Aorta (tissue), 5 donors: ENCODE measurements at regions not wholly inside any gene's neighbourhood (a gene's known extent, or its start where the extent isn't known, plus 50 kb on each side); places are given as distances from the start of the nearest gene placed in this dataset.

Experiments used
- ATAC-seq: fragments of 200-7000 bp; cut with Tn5 transposase; one replicate; pipeline ENCODE4 v1.9.1; 2022; ENCODE audit warnings: moderate library complexity; ENCODE audit not compliant: low FRiP score
- DNase-seq, 2 donors: peaks; one replicate each; pipeline ENCODE4 v3.0.0-alpha.2; 2020
- H3K27ac ChIP-seq, 2 donors: one replicate each; pipeline ENCODE4 v1.5.1; 2013; ENCODE audit warnings: low read length in 2 of 2, mild to moderate bottlenecking in 2 of 2, moderate library complexity in 2 of 2, control low read depth in 1 of 2, inconsistent platforms in 1 of 2, low read depth in 1 of 2
- H3K27me3 ChIP-seq, 2 donors: one replicate each; pipeline ENCODE4 v1.6.1; 2013; ENCODE audit warnings: control low read depth in 1 of 2, low read length in 1 of 2, mild to moderate bottlenecking in 1 of 2, moderate library complexity in 1 of 2; ENCODE audit not compliant: insufficient read depth in 2 of 2, control insufficient read depth in 1 of 2
- H3K36me3 ChIP-seq, 2 donors: one replicate each; pipeline ENCODE4 v1.6.1; 2013; ENCODE audit warnings: control low read depth in 1 of 2, low read length in 1 of 2, mild to moderate bottlenecking in 1 of 2; ENCODE audit not compliant: insufficient read depth in 2 of 2, control insufficient read depth in 1 of 2
- H3K4me1 ChIP-seq, 2 donors: one replicate each; pipeline ENCODE4 v1.6.1; 2013; ENCODE audit warnings: low read length in 2 of 2, control low read depth in 1 of 2, mild to moderate bottlenecking in 1 of 2, moderate library complexity in 1 of 2; ENCODE audit not compliant: insufficient read depth in 2 of 2, control insufficient read depth in 1 of 2
- H3K4me3 ChIP-seq, 2 donors: one replicate each; pipeline ENCODE4 v1.5.1; 2013; ENCODE audit warnings: low read length in 2 of 2, control low read depth in 1 of 2, mild to moderate bottlenecking in 1 of 2
- H3K9me3 ChIP-seq: one replicate; pipeline ENCODE4 v1.6.1; 2013; ENCODE audit warnings: mild to moderate bottlenecking, low read length; ENCODE audit not compliant: control insufficient read depth
- WGBS, 2 donors: extraction: QIAGEN DNeasy Blood & Tissue Kit; methylation state at CpG; one replicate each; pipeline ENCODE4 v1.1.7; 2013; 5-methylcytosine and 5-hydroxymethylcytosine counted together
- intact Hi-C, 2 donors: fragments of 100-400 bp; cut with DNase I; formaldehyde crosslinking; loops; one replicate each; pipeline versions ENCODE4 v1.14.2 to v1.15.0; 2022
- microRNA-seq, 2 donors: library from miRNA; unstranded; fragments of <30 nt; microRNA quantifications; one replicate each; pipeline ENCODE4 v1.2.0, GENCODE V29; 2020
- donor health status: healthy with polysubstance abuse.
- donor health status: Bipolar disorder and iron deficiency.
- donor health status: DM: no; HTN: no; CAD: no.
- donor health status: DM: no; HTN: no; CAD: no.
- donor health status: DM: yes; HTN: yes; CAD: no.

DNA sequence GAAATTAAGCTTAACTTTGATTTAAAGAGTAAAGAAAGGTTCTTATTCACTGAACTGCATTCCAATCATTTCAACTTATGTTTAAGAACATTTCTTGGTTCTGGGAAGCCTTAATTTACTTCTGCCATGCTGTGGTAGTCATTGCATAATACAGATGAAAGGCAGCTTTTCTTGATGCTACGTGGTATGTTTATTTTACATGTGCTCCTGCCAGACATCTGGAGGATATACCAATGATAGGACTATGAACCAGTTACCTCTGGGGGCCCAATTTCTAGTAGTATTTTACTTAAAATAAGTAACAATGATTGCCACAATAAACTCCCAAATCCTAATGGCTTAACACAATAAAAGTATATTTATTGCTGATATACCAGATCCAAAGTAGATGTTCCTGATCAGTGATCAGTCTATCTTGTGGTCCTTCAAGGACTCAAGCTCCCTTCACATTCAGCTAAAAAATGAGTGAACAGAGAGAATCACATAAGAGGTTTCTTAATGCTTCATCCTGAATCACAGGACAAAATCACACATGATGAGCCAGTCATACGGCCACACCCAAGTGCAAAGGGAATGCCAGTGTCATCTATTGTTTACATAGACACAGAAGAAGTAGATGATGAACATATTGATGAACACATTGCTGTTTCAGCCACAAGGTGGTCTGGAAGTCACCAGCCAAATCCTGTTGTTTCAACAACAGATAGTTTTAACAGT, 56.5 kb upstream of the CCN2 start:
- intact Hi-C loops: no loop called here
- H3K9me3 ChIP-seq: peaks cover 2% of the 10 kb centered on the region
- no peaks in the 10 kb centered on the region for H3K36me3 ChIP-seq
- no peak overlapping the region for H3K27ac ChIP-seq
- 81 to 85% methylated on average over 2 of the region's 2 CpGs for WGBS, 2 donors
- H3K4me3 ChIP-seq: no peak overlapping the region
- H3K4me1 ChIP-seq: peaks cover 3 to 9% of the 10 kb centered on the region in 2 donors
- no peaks in the 10 kb centered on the region for H3K27me3 ChIP-seq
- no peak for ATAC-seq
- DNase-seq: no peak

GRCh38 chr6:132005178-132005577, 54.0 kb upstream of the CCN2 start:
- H3K4me1 ChIP-seq: peaks cover under 1 to 1% of the 10 kb centered on the region in 2 donors
- no peak overlapping the region for H3K27ac ChIP-seq
- no peak overlapping the region for H3K4me3 ChIP-seq
- H3K9me3 ChIP-seq: peaks cover 2% of the 10 kb centered on the region
- DNase-seq (no peak), ATAC-seq (no peak)
- H3K36me3 ChIP-seq: no peaks in the 10 kb centered on the region
- H3K27me3 ChIP-seq: no peaks in the 10 kb centered on the region
- intact Hi-C loops: no loop called here
- 51 to 65% methylated on average over 2 of the region's 2 CpGs for WGBS, 2 donors

DNA sequence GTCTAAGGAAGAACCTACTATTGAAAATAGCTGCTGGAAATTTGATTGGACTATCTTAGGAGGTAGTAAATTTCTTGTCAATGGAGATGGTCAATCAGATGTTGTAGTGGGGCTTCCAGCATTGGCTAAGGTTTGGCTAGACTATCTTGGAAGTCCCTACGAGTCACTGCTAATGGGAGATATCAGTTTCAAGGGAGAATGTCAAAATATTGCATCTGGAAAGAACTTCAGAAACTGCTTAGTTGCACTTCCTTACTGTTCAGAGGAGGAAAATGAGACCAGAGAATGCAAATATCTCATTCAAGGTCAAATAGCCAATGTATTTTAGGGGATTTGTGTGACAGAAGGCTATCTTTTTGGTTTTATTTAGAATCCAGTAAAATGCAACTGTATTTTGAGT, 53.5 kb upstream of the CCN2 start:
- no peak overlapping the region for H3K27ac ChIP-seq
- H3K4me1 ChIP-seq: peaks cover 0 to 1% of the 10 kb centered on the region in 2 donors
- no peak overlapping the region for H3K4me3 ChIP-seq
- H3K9me3 ChIP-seq: peaks cover 2% of the 10 kb centered on the region
- H3K27me3 ChIP-seq: no peaks in the 10 kb centered on the region
- 10 to 23% methylated on average over 1 of the region's 1 CpG for WGBS, 2 donors
- no peak for DNase-seq
- intact Hi-C loops: no loop called here
- no peaks in the 10 kb centered on the region for H3K36me3 ChIP-seq
- ATAC-seq: no peak

DNA sequence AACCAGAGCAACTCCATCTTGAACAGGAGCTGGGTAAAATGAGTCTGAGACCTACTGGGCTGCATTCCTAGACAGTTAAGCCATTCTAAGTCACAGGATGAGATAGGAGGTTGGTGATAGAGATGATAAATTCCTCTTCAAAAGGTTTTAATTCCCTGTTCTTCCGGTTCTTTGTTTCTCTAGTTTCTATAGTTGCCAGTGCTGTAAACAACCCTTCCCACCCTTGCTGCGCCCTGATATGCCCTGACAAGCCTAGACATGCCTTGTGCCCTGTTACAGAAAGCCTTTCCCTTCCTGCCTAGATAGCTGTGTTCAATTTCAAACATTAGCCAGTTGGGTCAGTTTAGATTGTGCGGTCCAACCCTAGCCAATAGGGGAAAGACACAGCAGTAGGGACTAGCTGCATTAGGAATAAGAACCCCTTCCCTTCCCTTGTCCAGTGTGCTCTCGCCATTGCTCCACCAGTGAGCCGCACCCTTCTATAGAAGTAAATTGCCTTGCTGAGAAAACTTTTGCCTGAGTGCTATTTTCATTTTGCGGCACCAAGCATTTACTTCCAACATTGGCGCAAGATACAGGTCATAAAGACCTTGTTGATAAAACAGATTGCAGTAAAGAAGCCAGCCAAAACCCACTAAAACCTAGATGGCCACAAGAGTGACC, 52.5 kb upstream of the CCN2 start:
- H3K9me3 ChIP-seq: peaks cover 2% of the 10 kb centered on the region
- H3K27me3 ChIP-seq: no peaks in the 10 kb centered on the region
- H3K27ac ChIP-seq: no peak overlapping the region
- WGBS, 2 donors: 94% methylated on average over 7 of the region's 7 CpGs
- no peak for ATAC-seq
- H3K4me1 ChIP-seq: peaks cover 0 to 1% of the 10 kb centered on the region in 2 donors
- H3K4me3 ChIP-seq: no peak overlapping the region
- no peak for DNase-seq
- intact Hi-C loops: no loop called here
- H3K36me3 ChIP-seq: no peaks in the 10 kb centered on the region

Small RNAs in the stretch of these regions (microRNA-seq; reads per million reads assigned to microRNA genes)
- gene MIR548AJ1: 0 reads per million in 2 donors
